ENCODE measurements at regions not wholly inside any gene's neighbourhood (a gene's known extent, or its start where the extent isn't known, plus 50 kb on each side); places are given as distances from the start of the nearest gene placed in this dataset.

- TF ChIP-seq CTCF (IDR thresholded peaks at IDR 0.05) = no peak
- no peak for TF ChIP-seq POLR2A (IDR thresholded peaks at IDR 0.05)
Observed at GRCh38 chr2:12971581-12972365, 255.0 kb downstream of the TRIB2 start.

Measured in testis (tissue), 2 donors.